HUES64 (cell line): ENCODE measurements at regions not wholly inside any gene's neighbourhood (a gene's known extent, or its start where the extent isn't known, plus 50 kb on each side); places are given as distances from the start of the nearest gene placed in this dataset.

Experiments
- H3K27ac ChIP-seq: 2 replicates; pipeline ENCODE4 v1.7.0; 2013; ENCODE audit warnings: low read depth, low read length, inconsistent platforms
- H3K27me3 ChIP-seq: 2 replicates; pipeline ENCODE4 v1.6.1; 2013; ENCODE audit warnings: mild to moderate bottlenecking, low read length; ENCODE audit not compliant: insufficient read depth
- H3K36me3 ChIP-seq: 2 replicates; pipeline ENCODE4 v1.6.1; 2013; ENCODE audit warnings: mild to moderate bottlenecking, low read length; ENCODE audit not compliant: insufficient read depth
- H3K4me1 ChIP-seq: 2 replicates; pipeline ENCODE4 v1.6.1; 2013; ENCODE audit warnings: mild to moderate bottlenecking, low read length, moderate library complexity; ENCODE audit not compliant: insufficient read depth
- H3K4me3 ChIP-seq: 2 replicates; pipeline ENCODE4 v1.5.1; 2013; ENCODE audit warnings: mild to moderate bottlenecking, low read length, moderate library complexity
- H3K9ac ChIP-seq: 2 replicates; pipeline ENCODE4 v1.6.1; 2013; ENCODE audit warnings: mild to moderate bottlenecking, low read depth, low read length
- H3K9me3 ChIP-seq: 2 replicates; pipeline ENCODE4 v1.6.1; 2013; ENCODE audit warnings: low read depth, low read length; ENCODE audit not compliant: insufficient read depth
- WGBS: fragments of 150-250, 120-280 bp; methylation state at CpG from one replicate; pipeline ENCODE4 v1.1.7; 2013; ENCODE audit warnings: missing lambda C conversion rate; 5-methylcytosine and 5-hydroxymethylcytosine counted together

- 98% methylated on average over 2 of the region's 2 CpGs for WGBS
- no peaks in the 10 kb centered on the region for H3K36me3 ChIP-seq
- H3K27me3 ChIP-seq: no peaks in the 10 kb centered on the region
- H3K4me1 ChIP-seq: peaks cover 55% of the 10 kb centered on the region
- no peak overlapping the region for H3K4me3 ChIP-seq
- H3K9me3 ChIP-seq: no peaks in the 10 kb centered on the region
- no peak overlapping the region for H3K9ac ChIP-seq
- no peak overlapping the region for H3K27ac ChIP-seq
Observed at GRCh38 chr6:44625996-44626395, 238.5 kb downstream of the CDC5L start.

- no peak overlapping the region for H3K4me3 ChIP-seq
- H3K27ac ChIP-seq: peak overlapping the region; percentile 34; the same call in 1 of the 2 replicates
- no peak overlapping the region for H3K9ac ChIP-seq
- H3K9me3 ChIP-seq: no peaks in the 10 kb centered on the region
- H3K27me3 ChIP-seq: no peaks in the 10 kb centered on the region
- 84% methylated on average over 9 of the region's 9 CpGs for WGBS
- no peaks in the 10 kb centered on the region for H3K36me3 ChIP-seq
- peaks cover 49% of the 10 kb centered on the region for H3K4me1 ChIP-seq
Observed at GRCh38 chr6:44626616-44627015, 239.1 kb downstream of the CDC5L start.

GRCh38 chr6:44627091-44627882, 239.8 kb downstream of the CDC5L start:
- Histone ChIP-seq H3K4me1 (peaks cover 49% of the 10 kb centered on the region), H3K4me3 (no peak overlapping the region), H3K9ac (no peak overlapping the region), H3K27me3 (no peaks in the 10 kb centered on the region), H3K36me3 (no peaks in the 10 kb centered on the region), H3K9me3 (no peaks in the 10 kb centered on the region), H3K27ac (peak overlapping the region; percentile 34; the same call in 1 of the 2 replicates)
- WGBS: 64% methylated on average over 21 of the region's 23 CpGs

GRCh38 chr6:44627883-44628271, 240.4 kb downstream of the CDC5L start:
- Histone ChIP-seq H3K27ac (no peak overlapping the region), H3K9me3 (no peaks in the 10 kb centered on the region), H3K36me3 (no peaks in the 10 kb centered on the region), H3K27me3 (no peaks in the 10 kb centered on the region), H3K9ac (no peak overlapping the region), H3K4me3 (no peak overlapping the region), H3K4me1 (peaks cover 49% of the 10 kb centered on the region)
- WGBS: 65% methylated on average over 7 of the region's 7 CpGs

- 73% methylated on average over 3 of the region's 3 CpGs for WGBS
- no peak overlapping the region for H3K4me3 ChIP-seq
- H3K27ac ChIP-seq: no peak overlapping the region
- H3K36me3 ChIP-seq: no peaks in the 10 kb centered on the region
- H3K27me3 ChIP-seq: no peaks in the 10 kb centered on the region
- H3K4me1 ChIP-seq: peaks cover 49% of the 10 kb centered on the region
- H3K9ac ChIP-seq: no peak overlapping the region
- no peaks in the 10 kb centered on the region for H3K9me3 ChIP-seq
Observed at GRCh38 chr6:44628347-44628746, 240.8 kb downstream of the CDC5L start.

GRCh38 chr6:44629636-44630035, 242.1 kb downstream of the CDC5L start:
- 66% methylated on average over 7 of the region's 7 CpGs for WGBS
- no peaks in the 10 kb centered on the region for H3K27me3 ChIP-seq
- peaks cover 36% of the 10 kb centered on the region for H3K4me1 ChIP-seq

GRCh38 chr6:44630125-44631028, 242.9 kb downstream of the CDC5L start:
- no peak overlapping the region for H3K9ac ChIP-seq

More at GRCh38 chr6:44629636-44630035, 242.1 kb downstream of the CDC5L start:
- no peaks in the 10 kb centered on the region for H3K9me3 ChIP-seq
- H3K4me3 ChIP-seq: no peak overlapping the region
- no peaks in the 10 kb centered on the region for H3K36me3 ChIP-seq
- no peak overlapping the region for H3K9ac ChIP-seq
- no peak overlapping the region for H3K27ac ChIP-seq

GRCh38 chr6:44631968-44632367, 244.5 kb downstream of the CDC5L start:
- no peak overlapping the region for H3K9ac ChIP-seq
- 84% methylated on average over 6 of the region's 6 CpGs for WGBS
- H3K4me1 ChIP-seq: peaks cover 13% of the 10 kb centered on the region
- no peak overlapping the region for H3K4me3 ChIP-seq
- H3K27me3 ChIP-seq: no peaks in the 10 kb centered on the region
- H3K36me3 ChIP-seq: no peaks in the 10 kb centered on the region
- H3K9me3 ChIP-seq: no peaks in the 10 kb centered on the region
- no peak overlapping the region for H3K27ac ChIP-seq

More at GRCh38 chr6:44630125-44631028, 242.9 kb downstream of the CDC5L start:
- peaks cover 29% of the 10 kb centered on the region for H3K4me1 ChIP-seq
- H3K36me3 ChIP-seq: no peaks in the 10 kb centered on the region
- no peak overlapping the region for H3K27ac ChIP-seq
- H3K27me3 ChIP-seq: no peaks in the 10 kb centered on the region
- WGBS: 26% methylated on average over 9 of the region's 10 CpGs
- H3K9me3 ChIP-seq: no peaks in the 10 kb centered on the region
- no peak overlapping the region for H3K4me3 ChIP-seq

GRCh38 chr6:44634321-44634720, 246.8 kb downstream of the CDC5L start:
- H3K9ac ChIP-seq: no peak overlapping the region
- WGBS: 93% methylated on average over 8 of the region's 8 CpGs
- no peaks in the 10 kb centered on the region for H3K36me3 ChIP-seq
- H3K4me3 ChIP-seq: no peak overlapping the region
- no peak overlapping the region for H3K27ac ChIP-seq
- no peaks in the 10 kb centered on the region for H3K27me3 ChIP-seq
- H3K4me1 ChIP-seq: peaks cover 3% of the 10 kb centered on the region; the same call in 1 of the 2 replicates
- no peaks in the 10 kb centered on the region for H3K9me3 ChIP-seq

- 98% methylated on average over 4 of the region's 4 CpGs for WGBS
- no peak overlapping the region for H3K27ac ChIP-seq
- no peaks in the 10 kb centered on the region for H3K27me3 ChIP-seq
- H3K9ac ChIP-seq: no peak overlapping the region
- H3K36me3 ChIP-seq: no peaks in the 10 kb centered on the region
- H3K4me1 ChIP-seq: no peaks in the 10 kb centered on the region; the same call in 1 of the 2 replicates
- no peak overlapping the region for H3K4me3 ChIP-seq
- no peaks in the 10 kb centered on the region for H3K9me3 ChIP-seq
Observed at GRCh38 chr6:44635486-44635885, 248.0 kb downstream of the CDC5L start.
